Esophagus squamous epithelium (tissue), 4 donors: ENCODE measurements at regions not wholly inside any gene's neighbourhood (a gene's known extent, or its start where the extent isn't known, plus 50 kb on each side); places are given as distances from the start of the nearest gene placed in this dataset.

Experiments
- CTCF ChIP-seq, 6 experiments: fragments of 450-650 bp in 4 of 6; fragments of 200-600 bp in 2 of 6; sonication (generic) in 2 of 6; IDR thresholded peaks; one replicate each; pipeline ENCODE4 v1.5.1; 2016 to 2019; ENCODE audit warnings: antibody characterized with exemption in 6 of 6, mild to moderate bottlenecking in 4 of 6, moderate library complexity in 4 of 6
- POLR2A ChIP-seq, 4 donors: fragments of 450-650 bp; IDR thresholded peaks; one replicate each; pipeline ENCODE4 v1.6.1; 2017; ENCODE audit warnings: antibody characterized with exemption in 4 of 4, mild to moderate bottlenecking in 4 of 4, moderate library complexity in 3 of 4

GRCh38 chr16:59116744-59117143, 382.6 kb upstream of the GOT2 start:
- TF ChIP-seq CTCF (IDR thresholded peaks at IDR 0.05) = no peak
- TF ChIP-seq POLR2A (IDR thresholded peaks at IDR 0.05) = no peak
